HG02798 (cell line): ENCODE measurements at regions not wholly inside any gene's neighbourhood (a gene's known extent, or its start where the extent isn't known, plus 50 kb on each side); places are given as distances from the start of the nearest gene placed in this dataset.

Experiments
- ATAC-seq: cut with Tn5 transposase; IDR thresholded peaks from one replicate; pipeline ENCODE4 v1.9.1; 2021; ENCODE audit warnings: mild to moderate bottlenecking; ENCODE audit not compliant: unreplicated experiment, poor library complexity

- ATAC-seq = no peak
Measured at GRCh38 chr2:122148128-122148767, 392.8 kb downstream of the TSN start.

- ATAC-seq = no peak
Measured at GRCh38 chr2:122150524-122151280, 395.3 kb downstream of the TSN start.

GRCh38 chr2:122152571-122152970 is 397.1 kb downstream of the TSN start:
- ATAC-seq = no peak

GRCh38 chr2:122156176-122156890 is 400.9 kb downstream of the TSN start:
- no peak for ATAC-seq

- ATAC-seq = no peak
Measured at GRCh38 chr2:122157158-122157557, 401.7 kb downstream of the TSN start.

GRCh38 chr2:122163617-122164016 is 408.2 kb downstream of the TSN start:
- ATAC-seq = peak; percentile 36

- no peak for ATAC-seq
Measured at GRCh38 chr2:122164964-122165363, 409.5 kb downstream of the TSN start.

GRCh38 chr2:122166820-122167219 is 411.4 kb downstream of the TSN start:
- no peak for ATAC-seq

- ATAC-seq = no peak
Measured at GRCh38 chr2:122167515-122167914, 412.1 kb downstream of the TSN start.

GRCh38 chr2:122168799-122169198 is 413.3 kb downstream of the TSN start:
- no peak for ATAC-seq

GRCh38 chr2:122172812-122173211 is 417.4 kb downstream of the TSN start:
- ATAC-seq = no peak

GRCh38 chr2:122174061-122174460 is 418.6 kb downstream of the TSN start:
- no peak for ATAC-seq

GRCh38 chr2:122179492-122180165 is 424.2 kb downstream of the TSN start:
- no peak for ATAC-seq

- ATAC-seq = no peak
Measured at GRCh38 chr2:122180972-122181371, 425.5 kb downstream of the TSN start.

GRCh38 chr2:122182616-122183355 is 427.3 kb downstream of the TSN start:
- no peak for ATAC-seq

GRCh38 chr2:122183890-122184289 is 428.4 kb downstream of the TSN start:
- no peak for ATAC-seq

GRCh38 chr2:122186761-122187222 is 431.3 kb downstream of the TSN start:
- ATAC-seq = no peak

GRCh38 chr2:122191331-122191730 is 435.9 kb downstream of the TSN start:
- peak; percentile 72 for ATAC-seq

GRCh38 chr2:122193622-122194021 is 438.2 kb downstream of the TSN start:
- ATAC-seq = no peak

GRCh38 chr2:122194546-122194945 is 439.1 kb downstream of the TSN start:
- no peak for ATAC-seq
